ENCODE measurements at regions not wholly inside any gene's neighbourhood (a gene's known extent, or its start where the extent isn't known, plus 50 kb on each side); places are given as distances from the start of the nearest gene placed in this dataset.

DNA sequence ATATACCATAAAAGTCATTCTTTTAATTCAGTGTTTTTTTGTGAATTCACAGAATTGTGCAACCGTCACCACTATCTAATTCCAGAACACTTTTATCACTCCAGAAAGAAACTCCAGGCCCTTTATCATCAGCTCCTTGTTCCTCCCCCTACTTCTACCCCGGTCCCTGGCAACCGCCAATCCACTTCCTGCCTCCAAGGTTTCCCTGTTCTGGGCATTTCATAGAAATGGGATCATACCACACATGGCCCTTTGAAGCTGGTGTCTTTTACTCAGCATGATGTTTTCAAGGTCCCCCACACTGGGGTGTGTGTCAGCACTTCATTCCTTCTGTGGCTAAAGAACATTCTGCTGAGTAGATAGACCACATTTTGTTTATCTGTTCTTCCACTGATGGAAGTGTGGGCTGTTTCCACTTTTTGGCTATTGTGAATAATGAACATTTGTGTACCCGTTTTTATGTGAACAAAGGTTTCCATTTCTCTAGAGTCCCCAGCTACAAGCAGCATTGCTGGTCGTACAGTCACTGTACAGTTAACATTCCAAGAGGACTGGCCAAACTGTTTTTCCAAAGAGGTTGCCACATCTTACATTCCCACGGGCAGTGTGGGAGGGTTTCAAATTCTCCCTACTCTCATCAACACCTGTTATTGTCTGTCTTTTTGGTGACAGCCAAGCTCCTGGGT lies 75.8 kb upstream of the ZNF469 start:
- Histone ChIP-seq H3K4me3 (ENCODE audit: low read depth, low read length, poor library complexity, severe bottlenecking) (no peak overlapping the region), H3K36me3 (ENCODE audit: insufficient read depth, low read length, poor library complexity, severe bottlenecking) (no peaks in the 10 kb centered on the region), H3K27me3 (replicated peaks; ENCODE audit: insufficient read depth, low read depth, low read length, poor library complexity) (peaks cover 5% of the 10 kb centered on the region), H3K4me1 (ENCODE audit: insufficient read depth, low read length, poor library complexity, severe bottlenecking) (no peaks in the 10 kb centered on the region), H3K9me3 (ENCODE audit: low read depth, low read length, poor library complexity, severe bottlenecking) (no peaks in the 10 kb centered on the region), H3K27ac (ENCODE audit: low read depth, low read length, poor library complexity, severe bottlenecking) (no peak overlapping the region)
- intact Hi-C loops (cut with micrococcal nuclease; ENCODE audit: unreplicated experiment): no loop called here
- no TSS peak for BruUV-seq (replicated peaks)
- ChIA-PET POLR2A (ENCODE audit: low non-redundant PET) (no interaction called here), CTCF (no interaction called here)
- TF ChIP-seq, protein P1, sequence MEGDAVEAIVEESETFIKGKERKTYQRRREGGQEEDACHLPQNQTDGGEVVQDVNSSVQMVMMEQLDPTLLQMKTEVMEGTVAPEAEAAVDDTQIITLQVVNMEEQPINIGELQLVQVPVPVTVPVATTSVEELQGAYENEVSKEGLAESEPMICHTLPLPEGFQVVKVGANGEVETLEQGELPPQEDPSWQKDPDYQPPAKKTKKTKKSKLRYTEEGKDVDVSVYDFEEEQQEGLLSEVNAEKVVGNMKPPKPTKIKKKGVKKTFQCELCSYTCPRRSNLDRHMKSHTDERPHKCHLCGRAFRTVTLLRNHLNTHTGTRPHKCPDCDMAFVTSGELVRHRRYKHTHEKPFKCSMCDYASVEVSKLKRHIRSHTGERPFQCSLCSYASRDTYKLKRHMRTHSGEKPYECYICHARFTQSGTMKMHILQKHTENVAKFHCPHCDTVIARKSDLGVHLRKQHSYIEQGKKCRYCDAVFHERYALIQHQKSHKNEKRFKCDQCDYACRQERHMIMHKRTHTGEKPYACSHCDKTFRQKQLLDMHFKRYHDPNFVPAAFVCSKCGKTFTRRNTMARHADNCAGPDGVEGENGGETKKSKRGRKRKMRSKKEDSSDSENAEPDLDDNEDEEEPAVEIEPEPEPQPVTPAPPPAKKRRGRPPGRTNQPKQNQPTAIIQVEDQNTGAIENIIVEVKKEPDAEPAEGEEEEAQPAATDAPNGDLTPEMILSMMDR (conservative IDR thresholded peaks at IDR 0.05; ENCODE audit: low read depth, low read length): no peak
- TF ChIP-seq EZH2 (IDR thresholded peaks at IDR 0.05; ENCODE audit: borderline replicate concordance, low read depth, low read length, poor library complexity, severe bottlenecking): no peak
- DNase-seq (ENCODE audit: low spot score): no peak

DNA sequence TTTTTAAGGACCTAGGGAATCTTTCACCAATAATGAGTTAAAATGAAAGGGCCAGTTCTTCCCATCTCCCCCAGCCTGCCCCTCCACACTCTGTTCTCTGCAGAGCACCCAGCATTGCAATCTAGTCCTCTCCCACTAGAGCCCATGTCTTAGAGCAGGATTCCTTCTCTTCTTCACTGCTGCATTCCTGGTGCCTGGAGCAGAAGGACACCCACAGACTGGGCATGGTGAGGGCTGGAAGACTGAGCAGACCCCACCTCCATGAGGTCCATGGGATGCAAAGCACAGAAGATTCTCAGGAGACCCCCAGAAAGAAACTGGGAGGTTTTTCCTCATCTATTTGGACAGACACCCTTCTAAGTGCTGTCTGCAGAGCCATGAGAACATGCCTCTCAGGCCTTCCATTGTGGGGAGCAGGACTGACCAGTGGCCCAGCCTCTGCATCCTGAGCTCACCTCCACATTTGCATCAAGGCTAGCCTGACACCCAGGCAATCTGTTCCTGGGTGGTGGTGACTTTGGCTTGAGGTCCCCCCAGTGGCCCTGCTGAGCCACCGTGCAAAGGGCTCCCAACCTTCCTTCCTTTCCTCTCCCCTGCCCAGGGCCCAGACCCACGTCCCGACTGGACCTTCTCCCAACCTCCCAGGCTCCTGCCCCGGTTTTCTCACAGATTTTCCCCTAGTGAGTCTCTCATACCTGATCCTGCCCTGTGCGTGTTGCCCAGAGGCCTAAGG lies 74.2 kb upstream of the ZNF469 start:
- intact Hi-C loops (cut with micrococcal nuclease; ENCODE audit: unreplicated experiment): no loop called here
- POLR2A ChIA-PET (ENCODE audit: low non-redundant PET): no interaction called here
- CTCF ChIA-PET: no interaction called here
- no peak for DNase-seq (ENCODE audit: low spot score)
- H3K27me3 ChIP-seq (replicated peaks; ENCODE audit: insufficient read depth, low read depth, low read length, poor library complexity): peaks cover 5% of the 10 kb centered on the region
- BruUV-seq (replicated peaks): no TSS peak
- no peak overlapping the region for H3K27ac ChIP-seq (ENCODE audit: low read depth, low read length, poor library complexity, severe bottlenecking)
- no peaks in the 10 kb centered on the region for H3K9me3 ChIP-seq (ENCODE audit: low read depth, low read length, poor library complexity, severe bottlenecking)
- H3K4me3 ChIP-seq (ENCODE audit: low read depth, low read length, poor library complexity, severe bottlenecking): no peak overlapping the region
- TF ChIP-seq, protein P1 (conservative IDR thresholded peaks at IDR 0.05; ENCODE audit: low read depth, low read length): no peak
- TF ChIP-seq EZH2 (IDR thresholded peaks at IDR 0.05; ENCODE audit: borderline replicate concordance, low read depth, low read length, poor library complexity, severe bottlenecking): no peak
- H3K4me1 ChIP-seq (ENCODE audit: insufficient read depth, low read length, poor library complexity, severe bottlenecking): no peaks in the 10 kb centered on the region
- H3K36me3 ChIP-seq (ENCODE audit: insufficient read depth, low read length, poor library complexity, severe bottlenecking): no peaks in the 10 kb centered on the region

DNA sequence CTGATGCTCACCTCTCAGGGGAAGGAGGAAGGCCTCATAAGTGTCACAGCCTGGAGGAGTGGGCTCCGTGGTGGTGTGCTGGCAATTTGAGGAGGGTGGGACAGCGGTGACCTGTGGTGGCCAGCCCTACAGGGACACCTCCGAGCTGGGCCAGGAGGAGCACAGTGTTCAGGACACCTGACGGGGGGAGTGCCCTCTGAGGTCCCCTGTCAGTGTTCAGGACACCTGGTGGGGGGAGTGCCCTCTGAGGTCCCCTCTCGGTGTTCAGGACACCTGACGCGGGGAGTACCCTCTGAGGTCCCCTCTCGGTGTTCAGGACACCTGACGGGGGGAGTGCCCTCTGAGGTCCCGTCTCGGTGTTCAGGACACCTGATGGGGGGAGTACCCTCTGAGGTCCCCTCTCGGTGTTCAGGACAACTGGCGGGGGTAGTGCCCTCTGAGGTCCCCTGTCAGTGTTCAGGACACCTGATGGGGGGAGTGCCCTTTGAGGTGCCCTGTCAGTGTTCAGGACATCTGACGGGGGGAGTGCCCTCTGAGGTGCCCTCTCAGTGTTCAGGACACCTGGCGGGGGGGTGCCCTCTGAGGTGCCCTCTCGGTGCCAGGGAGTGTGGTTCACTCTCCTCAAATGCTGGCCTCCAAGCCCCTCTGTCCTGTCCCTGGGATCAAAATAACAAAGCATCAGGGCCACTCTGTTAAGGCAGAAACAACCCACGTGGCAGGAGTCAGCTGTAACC lies 73.4 kb upstream of the ZNF469 start:
- Histone ChIP-seq H3K27ac (ENCODE audit: low read depth, low read length, poor library complexity, severe bottlenecking) (no peak overlapping the region), H3K4me3 (ENCODE audit: low read depth, low read length, poor library complexity, severe bottlenecking) (no peak overlapping the region), H3K36me3 (ENCODE audit: insufficient read depth, low read length, poor library complexity, severe bottlenecking) (no peaks in the 10 kb centered on the region), H3K27me3 (replicated peaks; ENCODE audit: insufficient read depth, low read depth, low read length, poor library complexity) (peaks cover 5% of the 10 kb centered on the region), H3K9me3 (ENCODE audit: low read depth, low read length, poor library complexity, severe bottlenecking) (no peaks in the 10 kb centered on the region), H3K4me1 (ENCODE audit: insufficient read depth, low read length, poor library complexity, severe bottlenecking) (no peaks in the 10 kb centered on the region)
- TF ChIP-seq, protein P1 (conservative IDR thresholded peaks at IDR 0.05; ENCODE audit: low read depth, low read length): no peak
- no peak for TF ChIP-seq EZH2 (IDR thresholded peaks at IDR 0.05; ENCODE audit: borderline replicate concordance, low read depth, low read length, poor library complexity, severe bottlenecking)
- no peak for DNase-seq (ENCODE audit: low spot score)
- POLR2A ChIA-PET (ENCODE audit: low non-redundant PET): no interaction called here
- intact Hi-C loops (cut with micrococcal nuclease; ENCODE audit: unreplicated experiment): no loop called here
- no TSS peak for BruUV-seq (replicated peaks)
- CTCF ChIA-PET: no interaction called here

Measured in A673 (cell line).